Esophagus (tissue), 2 donors: ENCODE measurements at regions not wholly inside any gene's neighbourhood (a gene's known extent, or its start where the extent isn't known, plus 50 kb on each side); places are given as distances from the start of the nearest gene placed in this dataset.
"Not testable (repeated sequence)": the region's sequence is repeated elsewhere in the genome, so short reads cannot be mapped to it uniquely, and the experiment has no call there.

Experiments used
- H3K27ac ChIP-seq, 2 donors: one replicate each; pipeline ENCODE4 v1.5.1; 2013; ENCODE audit warnings: low read depth in 2 of 2, mild to moderate bottlenecking in 2 of 2, inconsistent platforms in 1 of 2, low read length in 1 of 2, moderate library complexity in 1 of 2
- H3K27me3 ChIP-seq, 2 donors: one replicate each; pipeline ENCODE4 v1.6.1; 2013; ENCODE audit warnings: low read length in 2 of 2, control low read depth in 1 of 2, mild to moderate bottlenecking in 1 of 2; ENCODE audit not compliant: insufficient read depth in 2 of 2, control insufficient read depth in 1 of 2
- H3K36me3 ChIP-seq, 2 donors: one replicate each; pipeline ENCODE4 v1.6.1; 2013; ENCODE audit warnings: low read length in 1 of 2; ENCODE audit not compliant: control insufficient read depth in 2 of 2, insufficient read depth in 2 of 2
- H3K4me1 ChIP-seq, 2 donors: one replicate each; pipeline ENCODE4 v1.6.1; 2013; ENCODE audit warnings: low read length in 1 of 2; ENCODE audit not compliant: control insufficient read depth in 2 of 2, insufficient read depth in 2 of 2
- H3K4me3 ChIP-seq, 2 donors: one replicate each; pipeline ENCODE4 v1.5.1; 2013; ENCODE audit warnings: low read length in 2 of 2, mild to moderate bottlenecking in 2 of 2, low read depth in 1 of 2, moderate library complexity in 1 of 2
- H3K9me3 ChIP-seq, 2 donors: one replicate each; pipeline ENCODE4 v1.6.1; 2013; ENCODE audit warnings: mild to moderate bottlenecking in 2 of 2, low read depth in 1 of 2, low read length in 1 of 2, moderate library complexity in 1 of 2; ENCODE audit not compliant: control insufficient read depth in 2 of 2, insufficient read depth in 1 of 2
- WGBS, 2 donors: extraction: QIAGEN DNeasy Blood & Tissue Kit; methylation state at CpG; one replicate each; pipeline ENCODE4 v1.1.7; 2013; 5-methylcytosine and 5-hydroxymethylcytosine counted together
- donor health status: healthy with polysubstance abuse.
- donor health status: Bipolar disorder and iron deficiency.

- not testable (repeated sequence) for H3K36me3 ChIP-seq, H3K9me3 ChIP-seq, H3K27ac ChIP-seq, H3K4me3 ChIP-seq, H3K27me3 ChIP-seq, H3K4me1 ChIP-seq
- 92 to 98% methylated on average over 1 of the region's 1 CpG for WGBS, 2 donors
Observed at GRCh38 chr2:224119846-224120245, 80.8 kb upstream of the SERPINE2 start.

DNA sequence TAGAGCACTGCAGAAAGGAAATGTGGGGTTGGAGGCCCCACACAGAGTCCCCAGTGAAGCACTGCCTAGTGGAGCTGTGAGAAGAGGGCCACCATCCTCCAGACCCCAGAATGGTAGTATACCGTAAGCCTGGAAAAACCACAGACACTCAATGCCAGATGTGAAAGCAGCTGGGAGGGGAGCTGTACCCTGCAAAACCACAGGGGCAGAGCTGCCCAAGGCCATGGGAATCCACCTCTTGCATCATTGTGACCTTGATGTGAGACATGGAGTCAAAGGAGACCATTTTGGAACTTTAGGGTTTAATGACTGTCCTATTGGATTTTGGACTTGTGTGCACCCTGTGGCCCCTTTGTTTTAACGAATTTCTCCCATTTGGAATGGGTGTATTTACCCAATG is 75.3 kb upstream of the SERPINE2 start:
- Histone ChIP-seq H3K4me3 (no peak overlapping the region), H3K9me3 (no peaks in the 10 kb centered on the region), H3K36me3 (no peaks in the 10 kb centered on the region), H3K4me1 (no peaks in the 10 kb centered on the region), H3K27me3 (no peaks in the 10 kb centered on the region), H3K27ac (no peak overlapping the region)
- 60 to 76% methylated on average over 2 of the region's 2 CpGs for WGBS, 2 donors

DNA sequence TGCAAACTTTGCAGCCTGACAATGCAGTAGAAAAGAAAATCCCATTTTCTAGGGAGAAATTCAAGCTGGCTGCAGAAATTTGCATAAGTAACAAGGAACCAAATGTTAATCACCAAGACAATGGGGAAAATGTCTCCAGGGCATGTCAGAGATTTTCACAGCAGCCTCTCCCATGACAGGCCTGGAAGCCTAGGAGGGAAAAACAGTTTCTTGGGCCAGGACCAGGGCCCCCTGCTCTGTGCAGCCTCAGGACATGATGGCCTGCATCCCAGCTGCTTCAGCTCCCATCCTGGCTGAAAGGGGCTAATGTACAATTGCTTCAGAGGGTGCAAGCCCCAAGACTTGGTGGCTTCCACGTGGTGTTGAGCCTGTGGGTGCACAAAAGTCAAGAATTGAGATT is 74.8 kb upstream of the SERPINE2 start:
- not testable (repeated sequence) for H3K27ac ChIP-seq, H3K9me3 ChIP-seq, H3K27me3 ChIP-seq, H3K36me3 ChIP-seq, H3K4me3 ChIP-seq, H3K4me1 ChIP-seq
- 11 to 25% methylated on average over 1 of the region's 1 CpG for WGBS, 2 donors

GRCh38 chr2:224111576-224111975 is 72.5 kb upstream of the SERPINE2 start:
- H3K4me3 ChIP-seq = no peak overlapping the region
- H3K4me1 ChIP-seq = no peaks in the 10 kb centered on the region

DNA sequence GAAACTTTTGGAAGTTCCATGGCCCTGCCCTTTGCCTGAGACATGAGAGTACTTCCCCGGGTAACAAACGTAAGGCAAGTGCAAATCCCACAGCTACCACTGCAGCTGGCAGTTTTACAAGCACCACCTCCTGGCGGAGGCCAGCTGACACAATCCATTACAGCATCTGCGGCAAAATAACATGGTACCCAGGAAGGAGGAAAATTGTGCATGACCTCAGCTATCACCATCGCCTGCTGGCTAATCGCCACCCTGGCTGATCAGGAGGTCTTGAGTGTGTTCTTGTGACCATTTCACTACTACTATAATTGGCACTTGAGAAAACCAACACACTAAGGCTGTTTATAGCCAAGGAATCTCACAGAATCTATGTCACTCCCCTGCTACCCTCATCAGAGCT is 71.7 kb upstream of the SERPINE2 start:
- Histone ChIP-seq H3K9me3 (no peaks in the 10 kb centered on the region), H3K36me3 (no peaks in the 10 kb centered on the region), H3K4me3 (no peak overlapping the region), H3K27ac (no peak overlapping the region), H3K27me3 (no peaks in the 10 kb centered on the region), H3K4me1 (no peaks in the 10 kb centered on the region)
- WGBS, 2 donors = 81 to 89% methylated on average over 6 of the region's 6 CpGs

More at GRCh38 chr2:224111576-224111975, 72.5 kb upstream of the SERPINE2 start:
- H3K27me3 ChIP-seq = no peaks in the 10 kb centered on the region
- no peak overlapping the region for H3K27ac ChIP-seq
- no peaks in the 10 kb centered on the region for H3K36me3 ChIP-seq
- 79 to 84% methylated on average over 2 of the region's 2 CpGs for WGBS, 2 donors
- H3K9me3 ChIP-seq = no peaks in the 10 kb centered on the region

GRCh38 chr2:224109751-224110150 is 70.7 kb upstream of the SERPINE2 start:
- WGBS, 2 donors = 79 to 81% methylated on average over 6 of the region's 6 CpGs

DNA sequence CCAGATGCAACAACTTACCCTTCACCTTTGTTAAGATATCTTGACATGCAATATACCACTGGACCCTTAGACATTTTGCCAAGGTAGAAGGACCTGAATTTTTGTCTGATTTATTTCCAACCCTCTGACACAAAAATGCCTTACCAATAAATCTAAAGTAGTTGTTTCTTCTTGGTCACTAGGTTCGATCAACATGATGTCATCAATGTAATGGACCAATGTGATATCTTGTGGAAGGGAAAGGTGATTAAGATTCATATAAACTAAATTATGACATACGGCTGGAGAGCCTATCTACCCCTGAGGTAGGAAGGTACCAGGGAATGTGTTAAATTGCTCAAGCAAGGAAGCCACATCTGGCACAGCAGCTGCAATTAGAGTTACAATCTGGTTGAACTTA is 67.7 kb upstream of the SERPINE2 start:
- no peaks in the 10 kb centered on the region for H3K9me3 ChIP-seq
- no peaks in the 10 kb centered on the region for H3K36me3 ChIP-seq
- WGBS, 2 donors = 87 to 92% methylated on average over 2 of the region's 2 CpGs
- H3K27ac ChIP-seq = no peak overlapping the region
- no peak overlapping the region for H3K4me3 ChIP-seq
- H3K4me1 ChIP-seq = no peaks in the 10 kb centered on the region
- no peaks in the 10 kb centered on the region for H3K27me3 ChIP-seq

More at GRCh38 chr2:224109751-224110150, 70.7 kb upstream of the SERPINE2 start:
- H3K4me3 ChIP-seq = no peak overlapping the region
- H3K4me1 ChIP-seq = no peaks in the 10 kb centered on the region
- H3K9me3 ChIP-seq = no peaks in the 10 kb centered on the region
- no peak overlapping the region for H3K27ac ChIP-seq
- H3K27me3 ChIP-seq = no peaks in the 10 kb centered on the region
- H3K36me3 ChIP-seq = no peaks in the 10 kb centered on the region

DNA sequence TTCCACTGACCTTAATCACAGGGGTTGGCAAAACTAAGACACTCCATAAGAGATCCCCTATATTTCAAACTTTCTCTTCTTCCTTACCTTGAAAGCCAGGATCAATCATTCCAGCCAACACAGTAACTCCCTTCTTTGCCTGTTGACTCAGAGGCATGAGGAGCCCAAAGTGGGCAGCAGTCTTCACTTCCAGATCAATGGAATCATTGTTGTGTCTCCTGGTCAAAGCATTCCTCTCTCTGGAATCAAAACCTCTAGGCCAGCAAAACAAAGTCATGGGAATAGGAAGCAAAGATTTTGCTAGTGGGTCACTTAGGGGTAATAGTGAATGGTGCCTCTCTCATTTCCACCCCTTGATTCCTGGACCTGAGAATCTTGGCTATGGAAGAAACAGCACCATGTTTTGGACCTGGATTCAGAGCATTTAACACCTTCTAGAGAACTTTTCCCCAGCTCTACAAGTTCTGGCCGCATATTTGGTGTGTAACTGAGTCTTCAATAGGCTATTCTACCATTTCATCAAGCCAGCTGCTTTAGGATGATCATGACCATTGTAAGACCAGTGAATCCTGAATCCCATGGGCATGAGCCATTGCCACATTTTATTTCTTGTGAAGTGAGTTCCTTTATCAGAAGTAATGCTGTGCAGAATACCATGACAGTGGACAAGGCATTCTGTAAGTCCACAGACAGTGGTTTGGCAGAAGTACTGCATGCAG is 65.7 kb upstream of the SERPINE2 start:
- no peak overlapping the region for H3K27ac ChIP-seq
- H3K4me1 ChIP-seq = no peaks in the 10 kb centered on the region
- no peaks in the 10 kb centered on the region for H3K36me3 ChIP-seq
- 90 to 91% methylated on average over 1 of the region's 1 CpG for WGBS, 2 donors
- H3K4me3 ChIP-seq = no peak overlapping the region
- H3K9me3 ChIP-seq = no peaks in the 10 kb centered on the region
- H3K27me3 ChIP-seq = no peaks in the 10 kb centered on the region

GRCh38 chr2:224103651-224104050 is 64.6 kb upstream of the SERPINE2 start:
- Histone ChIP-seq H3K27me3 (no peaks in the 10 kb centered on the region), H3K36me3 (no peaks in the 10 kb centered on the region), H3K27ac (no peak overlapping the region), H3K4me1 (no peaks in the 10 kb centered on the region), H3K9me3 (no peaks in the 10 kb centered on the region), H3K4me3 (no peak overlapping the region)
- 65 to 69% methylated on average over 5 of the region's 5 CpGs for WGBS, 2 donors

GRCh38 chr2:224102991-224103390 is 63.9 kb upstream of the SERPINE2 start:
- WGBS, 2 donors = 42 to 43% methylated on average over 1 of the region's 1 CpG
- Histone ChIP-seq H3K27me3 (no peaks in the 10 kb centered on the region), H3K36me3 (no peaks in the 10 kb centered on the region), H3K4me3 (no peak overlapping the region), H3K4me1 (no peaks in the 10 kb centered on the region), H3K27ac (no peak overlapping the region), H3K9me3 (no peaks in the 10 kb centered on the region)
